IMR-90 (cell line): ENCODE measurements at regions not wholly inside any gene's neighbourhood (a gene's known extent, or its start where the extent isn't known, plus 50 kb on each side); places are given as distances from the start of the nearest gene placed in this dataset.

Experiments used
- ATAC-seq: fragments of 200-7000 bp; cut with Tn5 transposase; 2 replicates; pipeline ENCODE4 v1.9.1; 2020; ENCODE audit warnings: low read depth, mild to moderate bottlenecking, moderate library complexity
- BruUV-seq: library from RNA; stranded (reverse); fragments of 400-500 nt; replicated peaks from 2 replicates; lab custom pipeline; 2021; lab: Mats Ljungman, UMichigan
- CTCF ChIA-PET: fragments of 300-600 bp; formaldehyde crosslinking; extraction: SDS; loops from one replicate; lab custom pipeline; 2021; ENCODE audit warnings: antibody characterized with exemption; lab: Yijun Ruan, JAX
- POLR2A ChIA-PET: fragments of 300-600 bp; sonication (Branson Sonifier 250); formaldehyde crosslinking; loops from one replicate; lab custom pipeline; 2022; ENCODE audit warnings: antibody characterized with exemption; ENCODE audit not compliant: unreplicated experiment; lab: Charles Lee
- DNase-seq: peaks from one replicate; pipeline ENCODE4 v3.0.0; 2013
- H2AFZ ChIP-seq: replicated peaks from 2 replicates; pipeline ENCODE3; 2013; ENCODE audit warnings: low read length, mild to moderate bottlenecking; ENCODE audit not compliant: poor library complexity
- H2AK5ac ChIP-seq: 2 replicates; pipeline ENCODE4 v1.6.1; 2013; ENCODE audit warnings: low read depth, low read length, inconsistent platforms
- H2AK9ac ChIP-seq: replicated peaks from 2 replicates; pipeline ENCODE3; 2013; ENCODE audit warnings: mild to moderate bottlenecking, low read depth, low read length, moderate library complexity; ENCODE audit not compliant: poor library complexity
- H2BK120ac ChIP-seq: 2 replicates; pipeline ENCODE4 v1.6.1; 2013; ENCODE audit warnings: low read depth, low read length, inconsistent platforms
- H2BK15ac ChIP-seq: 3 replicates; pipeline ENCODE4 v1.6.1; 2013; ENCODE audit warnings: low read depth, low read length, inconsistent platforms
- H2BK20ac ChIP-seq: 2 replicates; pipeline ENCODE4 v1.6.1; 2013; ENCODE audit warnings: low read depth, mild to moderate bottlenecking, inconsistent platforms, low read length, moderate library complexity
- H2BK5ac ChIP-seq: 2 replicates; pipeline ENCODE4 v1.6.1; 2013; ENCODE audit warnings: mild to moderate bottlenecking, low read depth, low read length, inconsistent platforms; ENCODE audit not compliant: poor library complexity, severe bottlenecking
- H3K14ac ChIP-seq: replicated peaks from 2 replicates; pipeline ENCODE4 v1.6.1; 2013; ENCODE audit warnings: low read depth, low read length, inconsistent platforms
- H3K18ac ChIP-seq: 2 replicates; pipeline ENCODE4 v1.6.1; 2013; ENCODE audit warnings: low read depth, low read length, control low read depth
- H3K23ac ChIP-seq: 2 replicates; pipeline ENCODE4 v1.6.1; 2013; ENCODE audit warnings: low read depth, low read length, inconsistent platforms
- H3K27ac ChIP-seq: 2 replicates; pipeline ENCODE4 v1.5.1; 2013; ENCODE audit warnings: mild to moderate bottlenecking, control low read depth, low read length; ENCODE audit not compliant: insufficient read depth
- H3K27me3 ChIP-seq: 2 replicates; pipeline ENCODE4 v1.6.1; 2013; ENCODE audit warnings: low read length; ENCODE audit not compliant: control insufficient read depth, insufficient read depth
- H3K36me3 ChIP-seq: 2 replicates; pipeline ENCODE4 v1.6.1; 2013; ENCODE audit warnings: low read length, mixed read lengths; ENCODE audit not compliant: control insufficient read depth, insufficient read depth
- H3K4ac ChIP-seq: 2 replicates; pipeline ENCODE4 v1.6.1; 2013; ENCODE audit warnings: low read depth, low read length, inconsistent platforms
- H3K4me1 ChIP-seq: 2 replicates; pipeline ENCODE4 v1.6.1; 2013; ENCODE audit warnings: low read length, mixed read lengths; ENCODE audit not compliant: control insufficient read depth, insufficient read depth
- H3K4me2 ChIP-seq: 2 replicates; pipeline ENCODE4 v1.6.1; 2013; ENCODE audit warnings: low read depth, mild to moderate bottlenecking, control low read depth, low read length, moderate library complexity
- H3K4me3 ChIP-seq: 2 replicates; pipeline ENCODE4 v1.5.1; 2013; ENCODE audit warnings: low read depth, mild to moderate bottlenecking, control low read depth, low read length, moderate library complexity; ENCODE audit not compliant: insufficient read depth
- H3K56ac ChIP-seq: 2 replicates; pipeline ENCODE4 v1.6.1; 2013; ENCODE audit warnings: low read length, inconsistent platforms; ENCODE audit not compliant: insufficient read depth; ENCODE audit errors: extremely low read depth
- H3K79me1 ChIP-seq, 2 experiments: 2 replicates each; pipeline ENCODE4 v1.6.1; 2013; ENCODE audit warnings: low read length in 2 of 2, inconsistent platforms in 1 of 2, low read depth in 1 of 2
- H3K9ac ChIP-seq: 2 replicates; pipeline ENCODE4 v1.6.1; 2013; ENCODE audit warnings: low read depth, low read length, control low read depth
- H3K9me1 ChIP-seq: 2 replicates; pipeline ENCODE4 v1.6.1; 2013; ENCODE audit warnings: low read length, inconsistent platforms; ENCODE audit not compliant: insufficient read depth
- H3K9me3 ChIP-seq: 2 replicates; pipeline ENCODE4 v1.6.1; 2013; ENCODE audit warnings: low read length; ENCODE audit not compliant: control insufficient read depth, insufficient read depth
- H4K20me1 ChIP-seq: 2 replicates; pipeline ENCODE4 v1.6.1; 2013; ENCODE audit warnings: low read length, inconsistent platforms; ENCODE audit not compliant: insufficient read depth
- H4K5ac ChIP-seq: 2 replicates; pipeline ENCODE4 v1.6.1; 2013; ENCODE audit warnings: mild to moderate bottlenecking, low read depth, low read length, control low read depth
- H4K8ac ChIP-seq, 2 experiments: 2 replicates each; pipeline ENCODE4 v1.6.1; 2013; ENCODE audit warnings: low read depth in 2 of 2, low read length in 2 of 2, control low read depth in 1 of 2, inconsistent platforms in 1 of 2
- H4K91ac ChIP-seq: 2 replicates; pipeline ENCODE4 v1.6.1; 2013; ENCODE audit warnings: low read depth, low read length, inconsistent platforms; ENCODE audit not compliant: insufficient read depth
- BHLHE40 ChIP-seq: fragments of 150-350 bp; IDR thresholded peaks from 2 replicates; pipeline ENCODE4 v1.6.1; 2016; ENCODE audit warnings: mild to moderate bottlenecking, low read depth, low read length
- CEBPB ChIP-seq: IDR thresholded peaks from 2 replicates; pipeline ENCODE4 v1.6.1; 2012; ENCODE audit warnings: low read depth, low read length, improper control_type of control experiment
- CHD1 ChIP-seq: IDR thresholded peaks from 2 replicates; pipeline ENCODE4 v1.6.1; 2012; ENCODE audit warnings: low read depth, low read length, improper control_type of control experiment
- FOS ChIP-seq: fragments of 150-350 bp; IDR thresholded peaks from 2 replicates; pipeline ENCODE4 v1.6.1; 2016; ENCODE audit warnings: low read depth, low read length
- MAFK ChIP-seq: IDR thresholded peaks from 2 replicates; pipeline ENCODE4 v1.6.1; 2012; ENCODE audit warnings: low read depth, low read length, improper control_type of control experiment
- MAZ ChIP-seq: IDR thresholded peaks from 2 replicates; pipeline ENCODE4 v1.6.1; 2012; ENCODE audit warnings: low read depth, mild to moderate bottlenecking, low read length, improper control_type of control experiment, moderate library complexity, borderline replicate concordance
- MXI1 ChIP-seq: IDR thresholded peaks from 2 replicates; pipeline ENCODE4 v1.6.1; 2012; ENCODE audit warnings: low read depth, mild to moderate bottlenecking, low read length, moderate library complexity, borderline replicate concordance
- NFE2L2 ChIP-seq: fragments of 150-350 bp; IDR thresholded peaks from 2 replicates; pipeline ENCODE4 v1.6.1; 2016; ENCODE audit warnings: low read depth, mild to moderate bottlenecking, low read length
- POLR2A ChIP-seq: IDR thresholded peaks from 2 replicates; pipeline ENCODE4 v1.6.1; 2012; ENCODE audit warnings: mild to moderate bottlenecking, low read depth, low read length
- RAD21 ChIP-seq: IDR thresholded peaks from 2 replicates; pipeline ENCODE4 v1.6.1; 2012; ENCODE audit warnings: low read length, improper control_type of control experiment
- RCOR1 ChIP-seq: IDR thresholded peaks from 2 replicates; pipeline ENCODE4 v1.6.1; 2012; ENCODE audit warnings: mild to moderate bottlenecking, low read length, improper control_type of control experiment; ENCODE audit not compliant: insufficient replicate concordance
- RFX5 ChIP-seq: IDR thresholded peaks from 2 replicates; pipeline ENCODE4 v1.8.0; 2012; ENCODE audit warnings: low read depth, mild to moderate bottlenecking, low read length, moderate library complexity
- SMC3 ChIP-seq: fragments of 150-350 bp; IDR thresholded peaks from 2 replicates; pipeline ENCODE4 v1.6.1; 2016; ENCODE audit warnings: low read depth, mild to moderate bottlenecking, antibody characterized with exemption, low read length, moderate library complexity
- WGBS, 2 experiments: methylation state at CpG; one replicate each; pipeline versions ENCODE4 v1.1.5 to v1.1.7; 2013; ENCODE audit warnings: missing lambda C conversion rate in 2 of 2; ENCODE audit not compliant: insufficient read length in 1 of 2; ENCODE audit errors: extremely low coverage in 2 of 2; 5-methylcytosine and 5-hydroxymethylcytosine counted together
- dilution Hi-C: fragments of 300-500 bp; cut with HindIII; formaldehyde crosslinking; loops from one replicate; pipeline ENCODE4 v1.14.3; 2018; ENCODE audit warnings: low sequenced_read_pairs; ENCODE audit not compliant: unreplicated experiment
- in situ Hi-C: fragments of 300-500 bp; cut with MboI; formaldehyde crosslinking; loops from 3 replicates; pipeline ENCODE4 v1.14.3; 2019; ENCODE audit warnings: low sequenced_read_pairs, inconsistent platforms, mixed read lengths
- intact Hi-C: fragments of 100-400 bp; cut with micrococcal nuclease; formaldehyde crosslinking; loops from 2 replicates; pipeline ENCODE4 v1.10.0; 2022
- TF ChIP-seq, protein P1 (sequence below): fragments of 150-350 bp; IDR thresholded peaks from 2 replicates; pipeline ENCODE4 v1.6.1; 2016; ENCODE audit warnings: low read depth, mild to moderate bottlenecking, low read length, moderate library complexity, borderline replicate concordance
- TF ChIP-seq, protein P2 (sequence below): fragments of 150-350 bp; IDR thresholded peaks from 2 replicates; pipeline ENCODE4 v1.6.1; 2017; ENCODE audit warnings: mild to moderate bottlenecking, antibody characterized with exemption, low read length, low read depth
- TF ChIP-seq, protein P3 (sequence below): conservative IDR thresholded peaks from 2 replicates; pipeline ENCODE4 v1.5.1; 2012; ENCODE audit warnings: mild to moderate bottlenecking, low read depth, low read length, improper control_type of control experiment

DNA sequence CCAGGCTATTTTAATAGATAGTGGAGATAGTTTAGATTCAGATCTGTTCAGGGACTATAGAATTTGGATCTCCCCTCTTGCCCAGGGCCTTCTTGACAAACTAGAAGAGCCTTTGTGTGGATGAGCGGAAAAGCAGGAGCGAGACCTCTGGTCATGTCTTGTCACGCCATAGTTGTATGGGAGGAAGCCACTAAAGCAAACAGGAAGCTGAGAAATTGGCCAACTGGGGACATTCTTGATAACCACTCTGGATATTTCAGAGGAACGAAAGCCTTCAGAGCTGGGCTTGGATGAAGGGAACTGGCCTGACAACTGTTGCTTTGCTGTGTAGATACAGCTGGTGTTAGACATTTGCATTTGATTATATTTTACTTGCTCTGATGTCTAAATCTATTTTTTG, 54.1 kb upstream of the EXOC2 start:
- Histone ChIP-seq H4K20me1 (no peaks in the 10 kb centered on the region), H3K14ac (no peak overlapping the region), H3K4me1 (no peaks in the 10 kb centered on the region), H2BK5ac (no peak overlapping the region), H2BK15ac (no peak overlapping the region), H2AK9ac (no peak overlapping the region), H4K91ac (no peak overlapping the region), H3K4me3 (no peak overlapping the region), H3K36me3 (no peaks in the 10 kb centered on the region), H4K5ac (no peak overlapping the region), H3K79me1 (no peaks in the 10 kb centered on the region), H3K9me3 (no peaks in the 10 kb centered on the region), H2AK5ac (no peak overlapping the region), H3K23ac (no peak overlapping the region), H4K8ac (no peak overlapping the region), H3K4ac (no peak overlapping the region), H3K9ac (no peak overlapping the region), H3K56ac (no peak overlapping the region), H3K9me1 (no peaks in the 10 kb centered on the region), H2BK120ac (no peak overlapping the region), H3K27ac (no peak overlapping the region), H2BK20ac (no peak overlapping the region), H3K18ac (no peak overlapping the region), H3K4me2 (no peak overlapping the region), H2AFZ (no peak overlapping the region), H3K27me3 (peaks cover 3% of the 10 kb centered on the region; the same call in 1 of the 2 replicates)
- TF ChIP-seq POLR2A (no peak), CHD1 (no peak), SMC3 (no peak), NFE2L2 (no peak), MAFK (no peak), CEBPB (no peak), RAD21 (no peak), FOS (no peak), RCOR1 (no peak), BHLHE40 (no peak), MXI1 (no peak), RFX5 (no peak), MAZ (no peak)
- TF ChIP-seq, protein P1, sequence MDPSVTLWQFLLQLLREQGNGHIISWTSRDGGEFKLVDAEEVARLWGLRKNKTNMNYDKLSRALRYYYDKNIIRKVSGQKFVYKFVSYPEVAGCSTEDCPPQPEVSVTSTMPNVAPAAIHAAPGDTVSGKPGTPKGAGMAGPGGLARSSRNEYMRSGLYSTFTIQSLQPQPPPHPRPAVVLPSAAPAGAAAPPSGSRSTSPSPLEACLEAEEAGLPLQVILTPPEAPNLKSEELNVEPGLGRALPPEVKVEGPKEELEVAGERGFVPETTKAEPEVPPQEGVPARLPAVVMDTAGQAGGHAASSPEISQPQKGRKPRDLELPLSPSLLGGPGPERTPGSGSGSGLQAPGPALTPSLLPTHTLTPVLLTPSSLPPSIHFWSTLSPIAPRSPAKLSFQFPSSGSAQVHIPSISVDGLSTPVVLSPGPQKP, result no peak
- TF ChIP-seq, protein P2, sequence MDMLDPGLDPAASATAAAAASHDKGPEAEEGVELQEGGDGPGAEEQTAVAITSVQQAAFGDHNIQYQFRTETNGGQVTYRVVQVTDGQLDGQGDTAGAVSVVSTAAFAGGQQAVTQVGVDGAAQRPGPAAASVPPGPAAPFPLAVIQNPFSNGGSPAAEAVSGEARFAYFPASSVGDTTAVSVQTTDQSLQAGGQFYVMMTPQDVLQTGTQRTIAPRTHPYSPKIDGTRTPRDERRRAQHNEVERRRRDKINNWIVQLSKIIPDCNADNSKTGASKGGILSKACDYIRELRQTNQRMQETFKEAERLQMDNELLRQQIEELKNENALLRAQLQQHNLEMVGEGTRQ, result no peak
- TF ChIP-seq, protein P3, sequence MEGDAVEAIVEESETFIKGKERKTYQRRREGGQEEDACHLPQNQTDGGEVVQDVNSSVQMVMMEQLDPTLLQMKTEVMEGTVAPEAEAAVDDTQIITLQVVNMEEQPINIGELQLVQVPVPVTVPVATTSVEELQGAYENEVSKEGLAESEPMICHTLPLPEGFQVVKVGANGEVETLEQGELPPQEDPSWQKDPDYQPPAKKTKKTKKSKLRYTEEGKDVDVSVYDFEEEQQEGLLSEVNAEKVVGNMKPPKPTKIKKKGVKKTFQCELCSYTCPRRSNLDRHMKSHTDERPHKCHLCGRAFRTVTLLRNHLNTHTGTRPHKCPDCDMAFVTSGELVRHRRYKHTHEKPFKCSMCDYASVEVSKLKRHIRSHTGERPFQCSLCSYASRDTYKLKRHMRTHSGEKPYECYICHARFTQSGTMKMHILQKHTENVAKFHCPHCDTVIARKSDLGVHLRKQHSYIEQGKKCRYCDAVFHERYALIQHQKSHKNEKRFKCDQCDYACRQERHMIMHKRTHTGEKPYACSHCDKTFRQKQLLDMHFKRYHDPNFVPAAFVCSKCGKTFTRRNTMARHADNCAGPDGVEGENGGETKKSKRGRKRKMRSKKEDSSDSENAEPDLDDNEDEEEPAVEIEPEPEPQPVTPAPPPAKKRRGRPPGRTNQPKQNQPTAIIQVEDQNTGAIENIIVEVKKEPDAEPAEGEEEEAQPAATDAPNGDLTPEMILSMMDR, result no peak
- CTCF ChIA-PET, result no interaction called here
- BruUV-seq, result no TSS peak
- dilution Hi-C loops, result no loop called here
- intact Hi-C loops, result no loop called here
- POLR2A ChIA-PET, result no interaction called here
- in situ Hi-C loops, result no loop called here
- ATAC-seq (no peak), DNase-seq (no peak)
- no CpG with 5 or more reads among the region's 4 CpGs for WGBS, 2 experiments
